ENCODE measurements at regions not wholly inside any gene's neighbourhood (a gene's known extent, or its start where the extent isn't known, plus 50 kb on each side); places are given as distances from the start of the nearest gene placed in this dataset.

DNA sequence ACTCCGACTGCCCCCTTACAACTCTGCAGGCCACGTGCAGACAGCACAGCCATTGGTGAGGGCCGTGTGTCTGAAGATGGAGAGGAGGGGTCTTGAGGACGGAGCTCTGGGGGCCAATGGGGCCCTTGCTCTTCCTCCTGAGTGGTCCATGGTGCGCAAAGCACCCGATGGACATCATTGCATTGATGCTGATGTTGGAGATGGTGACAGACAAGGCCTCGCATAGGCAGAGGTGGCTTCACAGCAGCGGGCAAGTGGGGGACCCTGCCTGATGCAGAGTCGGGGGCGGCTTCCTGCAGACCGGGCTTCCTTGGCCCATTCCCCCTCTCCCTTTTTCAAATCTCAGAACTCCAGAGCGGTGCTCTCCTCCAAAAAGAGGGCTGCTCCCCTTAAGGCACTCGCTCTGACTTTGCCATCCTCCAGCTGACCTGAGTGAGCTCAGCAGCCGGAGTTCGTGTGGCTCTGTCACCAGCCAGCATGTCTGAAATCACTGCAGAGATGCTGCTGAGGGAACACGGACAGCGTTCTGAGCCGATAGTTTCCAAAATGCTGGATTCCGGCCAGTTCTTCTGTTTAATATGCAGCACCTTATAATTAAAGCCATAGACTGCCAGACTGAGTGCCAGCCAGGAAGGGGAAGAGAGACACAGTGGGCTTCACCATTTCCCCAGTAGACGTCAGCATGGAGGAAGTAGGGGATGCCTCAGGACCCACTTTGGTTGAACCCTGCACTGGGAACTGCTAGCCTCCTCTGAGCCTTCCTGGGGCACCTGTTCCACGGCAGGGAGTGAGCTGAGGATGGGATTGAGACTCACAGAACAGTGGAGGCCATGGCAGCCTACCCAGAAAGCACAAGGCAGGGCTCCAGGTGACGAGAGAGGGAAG is 278.2 kb downstream of the BRD1 start:
- no TSS peak for BruUV-seq (replicated peaks)
- no peak overlapping the region for H3K9ac ChIP-seq (ENCODE audit: low read depth, low read length)
- H2AK9ac ChIP-seq (replicated peaks; ENCODE audit: low read depth, low read length, poor library complexity): no peak overlapping the region
- in situ Hi-C loops (cut with MboI; ENCODE audit: low sequenced_read_pairs) (no loop called here), intact Hi-C loops (cut with micrococcal nuclease) (no loop called here), dilution Hi-C loops (cut with HindIII; ENCODE audit: low sequenced_read_pairs, unreplicated experiment) (no loop called here)
- ATAC-seq (ENCODE audit: low read depth): no peak
- no peak overlapping the region for H4K91ac ChIP-seq (ENCODE audit: insufficient read depth, low read depth, low read length)
- CTCF ChIA-PET: no interaction called here
- H4K20me1 ChIP-seq (ENCODE audit: insufficient read depth, low read length): no peaks in the 10 kb centered on the region
- H3K36me3 ChIP-seq (ENCODE audit: control insufficient read depth, insufficient read depth, low read length): no peaks in the 10 kb centered on the region
- no peak overlapping the region for H2BK15ac ChIP-seq (ENCODE audit: low read depth, low read length)
- H2AFZ ChIP-seq (replicated peaks; ENCODE audit: low read length, poor library complexity): no peak overlapping the region
- no peak overlapping the region for H4K5ac ChIP-seq (ENCODE audit: low read depth, low read length)
- H3K23ac ChIP-seq (ENCODE audit: low read depth, low read length): no peak overlapping the region
- TF ChIP-seq, protein P1, sequence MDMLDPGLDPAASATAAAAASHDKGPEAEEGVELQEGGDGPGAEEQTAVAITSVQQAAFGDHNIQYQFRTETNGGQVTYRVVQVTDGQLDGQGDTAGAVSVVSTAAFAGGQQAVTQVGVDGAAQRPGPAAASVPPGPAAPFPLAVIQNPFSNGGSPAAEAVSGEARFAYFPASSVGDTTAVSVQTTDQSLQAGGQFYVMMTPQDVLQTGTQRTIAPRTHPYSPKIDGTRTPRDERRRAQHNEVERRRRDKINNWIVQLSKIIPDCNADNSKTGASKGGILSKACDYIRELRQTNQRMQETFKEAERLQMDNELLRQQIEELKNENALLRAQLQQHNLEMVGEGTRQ (IDR thresholded peaks at IDR 0.05; ENCODE audit: low read depth, low read length): no peak
- TF ChIP-seq NFE2L2 (IDR thresholded peaks at IDR 0.05; ENCODE audit: low read depth, low read length): no peak
- TF ChIP-seq RAD21 (IDR thresholded peaks at IDR 0.05; ENCODE audit: low read length): no peak
- no peak for TF ChIP-seq MXI1 (IDR thresholded peaks at IDR 0.05; ENCODE audit: borderline replicate concordance, low read depth, low read length)
- no peak for TF ChIP-seq FOS (IDR thresholded peaks at IDR 0.05; ENCODE audit: low read depth, low read length)
- no peak for TF ChIP-seq BHLHE40 (IDR thresholded peaks at IDR 0.05; ENCODE audit: low read depth, low read length)
- TF ChIP-seq POLR2A (IDR thresholded peaks at IDR 0.05; ENCODE audit: low read depth, low read length): no peak
- TF ChIP-seq RCOR1 (IDR thresholded peaks at IDR 0.05; ENCODE audit: insufficient replicate concordance, low read length): no peak
- no peak for TF ChIP-seq RFX5 (IDR thresholded peaks at IDR 0.05; ENCODE audit: low read depth, low read length)
- TF ChIP-seq MAZ (IDR thresholded peaks at IDR 0.05; ENCODE audit: borderline replicate concordance, low read depth, low read length): no peak
- TF ChIP-seq CEBPB (IDR thresholded peaks at IDR 0.05; ENCODE audit: low read depth, low read length): no peak
- TF ChIP-seq CHD1 (IDR thresholded peaks at IDR 0.05; ENCODE audit: low read depth, low read length): no peak
- no peak for TF ChIP-seq SMC3 (IDR thresholded peaks at IDR 0.05; ENCODE audit: low read depth, low read length)
- TF ChIP-seq, protein P2, sequence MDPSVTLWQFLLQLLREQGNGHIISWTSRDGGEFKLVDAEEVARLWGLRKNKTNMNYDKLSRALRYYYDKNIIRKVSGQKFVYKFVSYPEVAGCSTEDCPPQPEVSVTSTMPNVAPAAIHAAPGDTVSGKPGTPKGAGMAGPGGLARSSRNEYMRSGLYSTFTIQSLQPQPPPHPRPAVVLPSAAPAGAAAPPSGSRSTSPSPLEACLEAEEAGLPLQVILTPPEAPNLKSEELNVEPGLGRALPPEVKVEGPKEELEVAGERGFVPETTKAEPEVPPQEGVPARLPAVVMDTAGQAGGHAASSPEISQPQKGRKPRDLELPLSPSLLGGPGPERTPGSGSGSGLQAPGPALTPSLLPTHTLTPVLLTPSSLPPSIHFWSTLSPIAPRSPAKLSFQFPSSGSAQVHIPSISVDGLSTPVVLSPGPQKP (IDR thresholded peaks at IDR 0.05; ENCODE audit: borderline replicate concordance, low read depth, low read length): no peak
- no peak for TF ChIP-seq MAFK (IDR thresholded peaks at IDR 0.05; ENCODE audit: low read depth, low read length)
- TF ChIP-seq, protein P3, sequence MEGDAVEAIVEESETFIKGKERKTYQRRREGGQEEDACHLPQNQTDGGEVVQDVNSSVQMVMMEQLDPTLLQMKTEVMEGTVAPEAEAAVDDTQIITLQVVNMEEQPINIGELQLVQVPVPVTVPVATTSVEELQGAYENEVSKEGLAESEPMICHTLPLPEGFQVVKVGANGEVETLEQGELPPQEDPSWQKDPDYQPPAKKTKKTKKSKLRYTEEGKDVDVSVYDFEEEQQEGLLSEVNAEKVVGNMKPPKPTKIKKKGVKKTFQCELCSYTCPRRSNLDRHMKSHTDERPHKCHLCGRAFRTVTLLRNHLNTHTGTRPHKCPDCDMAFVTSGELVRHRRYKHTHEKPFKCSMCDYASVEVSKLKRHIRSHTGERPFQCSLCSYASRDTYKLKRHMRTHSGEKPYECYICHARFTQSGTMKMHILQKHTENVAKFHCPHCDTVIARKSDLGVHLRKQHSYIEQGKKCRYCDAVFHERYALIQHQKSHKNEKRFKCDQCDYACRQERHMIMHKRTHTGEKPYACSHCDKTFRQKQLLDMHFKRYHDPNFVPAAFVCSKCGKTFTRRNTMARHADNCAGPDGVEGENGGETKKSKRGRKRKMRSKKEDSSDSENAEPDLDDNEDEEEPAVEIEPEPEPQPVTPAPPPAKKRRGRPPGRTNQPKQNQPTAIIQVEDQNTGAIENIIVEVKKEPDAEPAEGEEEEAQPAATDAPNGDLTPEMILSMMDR (conservative IDR thresholded peaks at IDR 0.05; ENCODE audit: low read depth, low read length): no peak
- no peak overlapping the region for H3K4me3 ChIP-seq (ENCODE audit: insufficient read depth, low read depth, low read length)
- H3K4me2 ChIP-seq (ENCODE audit: low read depth, low read length): no peak overlapping the region
- H3K18ac ChIP-seq (ENCODE audit: low read depth, low read length): no peak overlapping the region
- POLR2A ChIA-PET (ENCODE audit: unreplicated experiment): no interaction called here
- H3K27ac ChIP-seq (ENCODE audit: insufficient read depth, low read length): no peak overlapping the region
- H3K4me1 ChIP-seq (ENCODE audit: control insufficient read depth, insufficient read depth, low read length): no peaks in the 10 kb centered on the region
- no peak overlapping the region for H4K8ac ChIP-seq (ENCODE audit: low read depth in 2 of 2, low read length in 2 of 2)
- H2BK120ac ChIP-seq (ENCODE audit: low read depth, low read length): no peak overlapping the region
- no peak for DNase-seq
- no peaks in the 10 kb centered on the region for H3K9me1 ChIP-seq (ENCODE audit: insufficient read depth, low read length)
- peaks cover 72% of the 10 kb centered on the region for H3K9me3 ChIP-seq (ENCODE audit: control insufficient read depth, insufficient read depth, low read length)
- H2BK5ac ChIP-seq (ENCODE audit: low read depth, low read length, poor library complexity, severe bottlenecking): no peak overlapping the region
- H3K56ac ChIP-seq (ENCODE audit: extremely low read depth, insufficient read depth, low read length): no peak overlapping the region
- H3K79me1 ChIP-seq (ENCODE audit: low read depth in 1 of 2, low read length in 2 of 2): no peaks in the 10 kb centered on the region
- H3K4ac ChIP-seq (ENCODE audit: low read depth, low read length): no peak overlapping the region
- no peak overlapping the region for H2AK5ac ChIP-seq (ENCODE audit: low read depth, low read length)
- H3K27me3 ChIP-seq (ENCODE audit: control insufficient read depth, insufficient read depth, low read length): no peaks in the 10 kb centered on the region
- H2BK20ac ChIP-seq (ENCODE audit: low read depth, low read length): no peak overlapping the region
- H3K14ac ChIP-seq (replicated peaks; ENCODE audit: low read depth, low read length): no peak overlapping the region
- 36% methylated on average over 6 of the region's 22 CpGs; no CpG with 5 or more reads in 1 of the 2 experiments for WGBS, 2 experiments (ENCODE audit: extremely low coverage in 2 of 2, insufficient read length in 1 of 2)

Data from IMR-90 (cell line).